HCT116 (cell line): ENCODE measurements at regions not wholly inside any gene's neighbourhood (a gene's known extent, or its start where the extent isn't known, plus 50 kb on each side); places are given as distances from the start of the nearest gene placed in this dataset.

ENCODE experiments used
- ATAC-seq: fragments of 200-7000 bp; cut with Tn5 transposase; 2 replicates; pipeline ENCODE4 v1.9.1; 2020; ENCODE audit warnings: mild to moderate bottlenecking, moderate library complexity
- BruUV-seq: library from RNA; stranded (reverse); fragments of 400-500 nt; replicated peaks from 2 replicates; lab custom pipeline; 2021; lab: Mats Ljungman, UMichigan
- CTCF ChIA-PET: fragments of 300-600 bp; sonication (Branson Sonifier 250); formaldehyde crosslinking; loops from one replicate; lab custom pipeline; 2021; ENCODE audit warnings: antibody characterized with exemption; lab: Charles Lee
- POLR2A ChIA-PET: fragments of 300-600, 350-600 bp; sonication (Branson Sonifier 250); formaldehyde crosslinking; loops from one replicate; lab custom pipeline; 2021; ENCODE audit warnings: antibody characterized with exemption; lab: Charles Lee
- RAD21 ChIA-PET, 2 experiments: fragments of 300-600 bp; sonication (Branson Sonifier 250); formaldehyde crosslinking; loops; one replicate each; lab custom pipeline; 2023; ENCODE audit warnings: low total read pairs in 2 of 2; ENCODE audit not compliant: uncharacterized antibody in 2 of 2, unreplicated experiment in 2 of 2, low non-redundant PET in 1 of 2; lab: Charles Lee
- DNase-seq: peaks from one replicate; pipeline ENCODE4 v3.0.0-alpha.2; 2010; ENCODE audit warnings: low read depth, low spot score
- H2AFZ ChIP-seq: fragments of 200-600 bp; shearing (Covaris generic), sonication (generic); 2 replicates; pipeline ENCODE4 v1.6.1; 2017; ENCODE audit warnings: low read depth, mixed run types, mixed read lengths, antibody characterized with exemption, low read length; ENCODE audit not compliant: poor library complexity, severe bottlenecking
- H3K27ac ChIP-seq: 2 replicates; pipeline ENCODE4 v1.5.1; 2012; ENCODE audit warnings: low read depth, low read length
- H3K27me3 ChIP-seq: fragments of 200-600 bp; sonication (generic); 2 replicates; pipeline ENCODE4 v1.6.1; 2016; ENCODE audit warnings: mixed run types, low read length, mixed read lengths; ENCODE audit not compliant: insufficient read depth
- H3K36me3 ChIP-seq, 2 experiments: fragments of 200-500 bp in 1 of 2; fragments of 200-600 bp in 1 of 2; sonication (Bioruptor generic) in 1 of 2; sonication (generic) in 1 of 2; 2 replicates each; pipeline versions ENCODE4 v1.5.1 to v1.6.1; 2014 to 2016; ENCODE audit warnings: low read length in 2 of 2, inconsistent platforms in 1 of 2, mixed read lengths in 1 of 2, mixed run types in 1 of 2; ENCODE audit not compliant: insufficient read depth in 2 of 2, control insufficient read depth in 1 of 2
- H3K4me1 ChIP-seq, 2 experiments: fragments of 200-600 bp in 1 of 2; sonication (generic) in 1 of 2; 2 replicates each; pipeline versions ENCODE4 v1.5.1 to v1.6.1; 2012 to 2017; ENCODE audit warnings: low read length in 2 of 2, inconsistent platforms in 1 of 2, mild to moderate bottlenecking in 1 of 2, mixed read lengths in 1 of 2, mixed run types in 1 of 2, moderate library complexity in 1 of 2; ENCODE audit not compliant: insufficient read depth in 2 of 2, control insufficient read depth in 1 of 2
- H3K4me2 ChIP-seq: fragments of 200-600 bp; sonication (generic); 2 replicates; pipeline ENCODE4 v1.6.1; 2017; ENCODE audit warnings: mixed run types, low read length, mixed read lengths
- H3K4me3 ChIP-seq, 2 experiments: fragments of 200-600 bp in 1 of 2; sonication (generic) in 1 of 2; replicated peaks in 1 of 2; 2 replicates each; pipeline ENCODE4 v1.5.1; 2011 to 2016; ENCODE audit warnings: low read length in 2 of 2, control low read depth in 1 of 2, low read depth in 1 of 2, mild to moderate bottlenecking in 1 of 2, mixed read lengths in 1 of 2, mixed run types in 1 of 2
- H3K79me2 ChIP-seq: fragments of 200-600 bp; sonication (generic); 2 replicates; pipeline ENCODE4 v1.6.1; 2017; ENCODE audit warnings: mild to moderate bottlenecking, mixed run types, low read length, moderate library complexity, mixed read lengths; ENCODE audit not compliant: insufficient read depth
- H3K9ac ChIP-seq: fragments of 200-600 bp; sonication (generic); 2 replicates; pipeline ENCODE4 v1.6.1; 2016; ENCODE audit warnings: low read length, mixed read lengths
- H3K9me2 ChIP-seq: fragments of 200-600 bp; sonication (generic), shearing (Covaris generic); 2 replicates; pipeline ENCODE4 v1.6.1; 2017; ENCODE audit warnings: mixed run types, mild to moderate bottlenecking, moderate library complexity; ENCODE audit not compliant: insufficient read depth
- H3K9me3 ChIP-seq, 2 experiments: fragments of 200-500 bp in 1 of 2; fragments of 200-600 bp in 1 of 2; sonication (Bioruptor generic) in 1 of 2; sonication (generic) in 1 of 2; 2 replicates each; pipeline ENCODE4 v1.6.1; 2014 to 2017; ENCODE audit warnings: low read length in 2 of 2, mixed read lengths in 2 of 2, inconsistent platforms in 1 of 2, low read depth in 1 of 2, mild to moderate bottlenecking in 1 of 2, mixed run types in 1 of 2, moderate library complexity in 1 of 2; ENCODE audit not compliant: control insufficient read depth in 1 of 2, insufficient read depth in 1 of 2
- H4K20me1 ChIP-seq: fragments of 200-600 bp; sonication (generic), shearing (Covaris generic); 2 replicates; pipeline ENCODE4 v1.6.1; 2017; ENCODE audit warnings: mixed run types, mild to moderate bottlenecking, moderate library complexity; ENCODE audit not compliant: insufficient read depth
- ATF3 ChIP-seq: IDR thresholded peaks from 2 replicates; pipeline ENCODE4 v1.6.1; 2012
- CBX3 ChIP-seq: IDR thresholded peaks from 2 replicates; pipeline ENCODE4 v1.6.1; 2012; ENCODE audit warnings: low read depth
- CEBPB ChIP-seq: IDR thresholded peaks from 2 replicates; pipeline ENCODE4 v1.6.1; 2012; ENCODE audit warnings: low read depth
- CTCF ChIP-seq, 3 experiments: fragments of 200-600 bp in 1 of 3; sonication (generic) in 1 of 3; IDR thresholded peaks in 2 of 3; conservative IDR thresholded peaks in 1 of 3; 2 replicates each; pipeline ENCODE4 v1.5.1; 2012 to 2017; ENCODE audit warnings: low read depth in 2 of 3, low read length in 2 of 3, antibody characterized with exemption in 1 of 3, borderline replicate concordance in 1 of 3, control low read depth in 1 of 3, mild to moderate bottlenecking in 1 of 3, mixed read lengths in 1 of 3, mixed run types in 1 of 3, moderate library complexity in 1 of 3; ENCODE audit not compliant: insufficient read depth in 1 of 3
- EGR1 ChIP-seq: IDR thresholded peaks from 2 replicates; pipeline ENCODE4 v1.6.1; 2012; ENCODE audit warnings: low read depth
- ELF1 ChIP-seq: IDR thresholded peaks from 2 replicates; pipeline ENCODE4 v1.6.1; 2012; ENCODE audit warnings: low read depth, borderline replicate concordance
- EZH2 ChIP-seq: fragments of 200-600 bp; sonication (generic); IDR thresholded peaks from 2 replicates; pipeline ENCODE4 v1.6.1; 2017; ENCODE audit warnings: antibody characterized with exemption, mixed run types
- FOSL1 ChIP-seq: IDR thresholded peaks from 2 replicates; pipeline ENCODE4 v1.6.1; 2012; ENCODE audit warnings: low read depth
- JUND ChIP-seq: IDR thresholded peaks from 2 replicates; pipeline ENCODE4 v1.6.1; 2012
- POLR2AphosphoS5 ChIP-seq: IDR thresholded peaks from 2 replicates; pipeline ENCODE4 v1.6.1; 2011; ENCODE audit warnings: mild to moderate bottlenecking, low read depth, low read length, moderate library complexity
- RAD21 ChIP-seq: IDR thresholded peaks from 2 replicates; pipeline ENCODE4 v1.6.1; 2012; ENCODE audit warnings: low read depth, mild to moderate bottlenecking
- SIN3A ChIP-seq: IDR thresholded peaks from 2 replicates; pipeline ENCODE4 v1.6.1; 2012; ENCODE audit warnings: low read depth
- SP1 ChIP-seq: IDR thresholded peaks from 2 replicates; pipeline ENCODE4 v1.6.1; 2012; ENCODE audit warnings: low read depth
- TCF7L2 ChIP-seq: IDR thresholded peaks from 2 replicates; pipeline ENCODE4 v1.7.0; 2011; ENCODE audit warnings: borderline replicate concordance, inconsistent platforms; ENCODE audit not compliant: insufficient read depth, insufficient read length; ENCODE audit errors: extremely low read depth
- YY1 ChIP-seq: IDR thresholded peaks from 2 replicates; pipeline ENCODE4 v1.6.1; 2011; ENCODE audit warnings: low read length, low read depth, moderate library complexity, mild to moderate bottlenecking; ENCODE audit not compliant: insufficient replicate concordance; ENCODE audit errors: extremely low read depth
- ZNF274 ChIP-seq: fragments of 200-500 bp; sonication (Bioruptor generic); IDR thresholded peaks from 2 replicates; pipeline ENCODE4 v1.6.1; 2014; ENCODE audit warnings: mild to moderate bottlenecking, low read depth, low read length, inconsistent platforms
- intact Hi-C: fragments of 100-400 bp; cut with micrococcal nuclease; formaldehyde crosslinking; loops from 2 replicates; pipeline ENCODE4 v1.10.0; 2022
- TF ChIP-seq, protein P1 (sequence below): IDR thresholded peaks from 2 replicates; pipeline ENCODE4 v1.6.1; 2012; ENCODE audit warnings: low read depth
- TF ChIP-seq, protein P2 (sequence below): IDR thresholded peaks from 2 replicates; pipeline ENCODE4 v1.6.1; 2012

GRCh38 chr20:61037498-61037897 lies 214.6 kb upstream of the CDH4 start:
- CTCF ChIA-PET: no interaction called here
- ATAC-seq: no peak
- TF ChIP-seq CTCF (IDR thresholded peaks at IDR 0.05 in 2 of 3, conservative IDR thresholded peaks at IDR 0.05 in 1 of 3; ENCODE audit: borderline replicate concordance in 1 of 3, insufficient read depth in 1 of 3, low read depth in 2 of 3, low read length in 2 of 3): no peak
- no peak for TF ChIP-seq ELF1
- no peak for TF ChIP-seq CBX3
- no peak for TF ChIP-seq SP1
- no peak for TF ChIP-seq SIN3A
- no peak for TF ChIP-seq EZH2
- TF ChIP-seq, protein P1, sequence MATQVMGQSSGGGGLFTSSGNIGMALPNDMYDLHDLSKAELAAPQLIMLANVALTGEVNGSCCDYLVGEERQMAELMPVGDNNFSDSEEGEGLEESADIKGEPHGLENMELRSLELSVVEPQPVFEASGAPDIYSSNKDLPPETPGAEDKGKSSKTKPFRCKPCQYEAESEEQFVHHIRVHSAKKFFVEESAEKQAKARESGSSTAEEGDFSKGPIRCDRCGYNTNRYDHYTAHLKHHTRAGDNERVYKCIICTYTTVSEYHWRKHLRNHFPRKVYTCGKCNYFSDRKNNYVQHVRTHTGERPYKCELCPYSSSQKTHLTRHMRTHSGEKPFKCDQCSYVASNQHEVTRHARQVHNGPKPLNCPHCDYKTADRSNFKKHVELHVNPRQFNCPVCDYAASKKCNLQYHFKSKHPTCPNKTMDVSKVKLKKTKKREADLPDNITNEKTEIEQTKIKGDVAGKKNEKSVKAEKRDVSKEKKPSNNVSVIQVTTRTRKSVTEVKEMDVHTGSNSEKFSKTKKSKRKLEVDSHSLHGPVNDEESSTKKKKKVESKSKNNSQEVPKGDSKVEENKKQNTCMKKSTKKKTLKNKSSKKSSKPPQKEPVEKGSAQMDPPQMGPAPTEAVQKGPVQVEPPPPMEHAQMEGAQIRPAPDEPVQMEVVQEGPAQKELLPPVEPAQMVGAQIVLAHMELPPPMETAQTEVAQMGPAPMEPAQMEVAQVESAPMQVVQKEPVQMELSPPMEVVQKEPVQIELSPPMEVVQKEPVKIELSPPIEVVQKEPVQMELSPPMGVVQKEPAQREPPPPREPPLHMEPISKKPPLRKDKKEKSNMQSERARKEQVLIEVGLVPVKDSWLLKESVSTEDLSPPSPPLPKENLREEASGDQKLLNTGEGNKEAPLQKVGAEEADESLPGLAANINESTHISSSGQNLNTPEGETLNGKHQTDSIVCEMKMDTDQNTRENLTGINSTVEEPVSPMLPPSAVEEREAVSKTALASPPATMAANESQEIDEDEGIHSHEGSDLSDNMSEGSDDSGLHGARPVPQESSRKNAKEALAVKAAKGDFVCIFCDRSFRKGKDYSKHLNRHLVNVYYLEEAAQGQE: no peak
- no peak for TF ChIP-seq EGR1
- TF ChIP-seq CEBPB: no peak
- no peak for TF ChIP-seq JUND
- no peak for TF ChIP-seq ATF3
- TF ChIP-seq RAD21: no peak
- TF ChIP-seq ZNF274: no peak
- no peak for TF ChIP-seq POLR2AphosphoS5
- TF ChIP-seq YY1: no peak
- TF ChIP-seq TCF7L2: no peak
- no peak for TF ChIP-seq FOSL1
- TF ChIP-seq, protein P2, sequence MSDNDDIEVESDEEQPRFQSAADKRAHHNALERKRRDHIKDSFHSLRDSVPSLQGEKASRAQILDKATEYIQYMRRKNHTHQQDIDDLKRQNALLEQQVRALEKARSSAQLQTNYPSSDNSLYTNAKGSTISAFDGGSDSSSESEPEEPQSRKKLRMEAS: no peak

More at GRCh38 chr20:61037498-61037897, 214.6 kb upstream of the CDH4 start:
- Histone ChIP-seq H4K20me1 (no peaks in the 10 kb centered on the region), H2AFZ (no peak overlapping the region), H3K4me3 (no peak overlapping the region), H3K27ac (no peak overlapping the region), H3K79me2 (no peaks in the 10 kb centered on the region), H3K27me3 (no peaks in the 10 kb centered on the region), H3K9me2 (no peaks in the 10 kb centered on the region), H3K4me1 (no peaks in the 10 kb centered on the region), H3K9me3 (peaks cover 14 to 18% of the 10 kb centered on the region in 2 experiments; a peak in 2 of 4 replicates), H3K4me2 (no peak overlapping the region), H3K9ac (no peak overlapping the region), H3K36me3 (no peaks in the 10 kb centered on the region)
- ChIA-PET POLR2A (no interaction called here), RAD21 (no interaction called here)
- no TSS peak for BruUV-seq
- intact Hi-C loops: no loop called here
- no peak for DNase-seq
